CD14-positive monocyte (primary cell): ENCODE measurements at regions not wholly inside any gene's neighbourhood (a gene's known extent, or its start where the extent isn't known, plus 50 kb on each side); places are given as distances from the start of the nearest gene placed in this dataset.

Experiments
- DNase-seq, 3 donors: peaks; one replicate each; pipeline ENCODE4 v3.0.0-alpha.2; 2011 to 2022
- H2AFZ ChIP-seq: 2 replicates; pipeline ENCODE4 v1.6.0; 2012; ENCODE audit warnings: mild to moderate bottlenecking, low read depth, low read length, inconsistent platforms; ENCODE audit not compliant: insufficient read depth, poor library complexity, severe bottlenecking
- H3K27ac ChIP-seq, 2 donors: 1 replicate in 1 of 2; 2 replicates in 1 of 2; pipeline ENCODE4 v1.5.1; 2012 to 2013; ENCODE audit warnings: low read length in 2 of 2, control low read depth in 1 of 2, inconsistent platforms in 1 of 2, low read depth in 1 of 2, mild to moderate bottlenecking in 1 of 2
- H3K27me3 ChIP-seq, 2 donors: one replicate each; pipeline versions ENCODE4 v1.6.0 to v1.6.1; 2011 to 2013; ENCODE audit warnings: low read length in 2 of 2; ENCODE audit not compliant: control insufficient read depth in 2 of 2, insufficient read depth in 2 of 2
- H3K36me3 ChIP-seq, 2 donors: replicated peaks in 1 of 2; 1 replicate in 1 of 2; 2 replicates in 1 of 2; pipeline versions ENCODE4 v1.5.1 to v1.6.1; 2012 to 2013; ENCODE audit warnings: low read length in 2 of 2, control low read depth in 1 of 2, inconsistent platforms in 1 of 2, mild to moderate bottlenecking in 1 of 2; ENCODE audit not compliant: insufficient read depth in 2 of 2, control insufficient read depth in 1 of 2
- H3K4me1 ChIP-seq, 2 donors: 1 replicate in 1 of 2; 2 replicates in 1 of 2; pipeline versions ENCODE4 v1.5.1 to v1.6.1; 2012 to 2013; ENCODE audit warnings: low read length in 2 of 2, control low read depth in 1 of 2, inconsistent platforms in 1 of 2, mild to moderate bottlenecking in 1 of 2, moderate library complexity in 1 of 2; ENCODE audit not compliant: insufficient read depth in 2 of 2, control insufficient read depth in 1 of 2
- H3K4me2 ChIP-seq: replicated peaks from 2 replicates; pipeline ENCODE3; 2012; ENCODE audit warnings: low read length, moderate library complexity, mild to moderate bottlenecking; ENCODE audit not compliant: poor library complexity, severe bottlenecking; ENCODE audit errors: extremely low read depth
- H3K4me3 ChIP-seq, 3 experiments: fragments of 200-600 bp in 1 of 3; sonication (generic) in 1 of 3; replicated peaks in 1 of 3; 1 replicate in 2 of 3; 2 replicates in 1 of 3; pipeline ENCODE4 v1.5.1; 2011 to 2013; ENCODE audit warnings: low read length in 3 of 3, mild to moderate bottlenecking in 3 of 3, control low read depth in 2 of 3, low read depth in 2 of 3, inconsistent platforms in 1 of 3, moderate library complexity in 1 of 3
- H3K79me2 ChIP-seq: 2 replicates; pipeline ENCODE4 v1.6.0; 2012; ENCODE audit warnings: mild to moderate bottlenecking, control low read depth, inconsistent platforms, low read length, moderate library complexity; ENCODE audit not compliant: insufficient read depth
- H3K9ac ChIP-seq: 2 replicates; pipeline ENCODE4 v1.6.0; 2017; ENCODE audit warnings: low read length, mild to moderate bottlenecking; ENCODE audit not compliant: insufficient read depth, poor library complexity, severe bottlenecking
- H3K9me3 ChIP-seq, 2 donors: replicated peaks in 1 of 2; 1 replicate in 1 of 2; 2 replicates in 1 of 2; pipeline versions ENCODE4 v1.5.1 to v1.6.1; 2012 to 2013; ENCODE audit warnings: low read length in 2 of 2, control low read depth in 1 of 2; ENCODE audit not compliant: control insufficient read depth in 1 of 2, insufficient read depth in 1 of 2
- H4K20me1 ChIP-seq: 2 replicates; pipeline ENCODE4 v1.6.0; 2012; ENCODE audit warnings: mild to moderate bottlenecking, low read length, control low read depth, moderate library complexity; ENCODE audit not compliant: insufficient read depth
- H3K27ac Mint-ChIP-seq, 7 donors: one replicate each; pipeline ENCODE4 v1.8.0; 2020; ENCODE audit warnings: mild to moderate bottlenecking in 7 of 7, mixed read lengths in 7 of 7, moderate library complexity in 6 of 7, inconsistent platforms in 2 of 7
- H3K27me3 Mint-ChIP-seq, 3 donors: one replicate each; pipeline ENCODE4 v1.8.0; 2021 to 2022; ENCODE audit warnings: low read depth in 3 of 3, mild to moderate bottlenecking in 3 of 3, mixed read lengths in 3 of 3, moderate library complexity in 3 of 3, inconsistent platforms in 1 of 3
- H3K36me3 Mint-ChIP-seq, 2 donors: one replicate each; pipeline ENCODE4 v1.8.0; 2020; ENCODE audit warnings: mixed read lengths in 2 of 2, inconsistent platforms in 1 of 2, mild to moderate bottlenecking in 1 of 2
- H3K4me1 Mint-ChIP-seq: one replicate; pipeline ENCODE4 v1.8.0; 2020; ENCODE audit warnings: mild to moderate bottlenecking, mixed read lengths
- H3K4me3 Mint-ChIP-seq, 2 donors: one replicate each; pipeline ENCODE4 v1.8.0; 2020; ENCODE audit warnings: mild to moderate bottlenecking in 2 of 2, mixed read lengths in 2 of 2, moderate library complexity in 1 of 2
- H3K9me3 Mint-ChIP-seq, 7 donors: one replicate each; pipeline ENCODE4 v1.8.0; 2020 to 2022; ENCODE audit warnings: mixed read lengths in 7 of 7, mild to moderate bottlenecking in 6 of 7, moderate library complexity in 6 of 7, inconsistent platforms in 2 of 7
- WGBS: methylation state at CpG from one replicate; pipeline ENCODE4 v1.1.5; 2013; ENCODE audit warnings: missing lambda C conversion rate; ENCODE audit not compliant: insufficient coverage; 5-methylcytosine and 5-hydroxymethylcytosine counted together
- intact Hi-C, 2 donors: fragments of 100-400 bp; cut with micrococcal nuclease; formaldehyde crosslinking; loops; one replicate each; pipeline versions ENCODE4 v1.15.0 to v1.15.1; 2023
- TF ChIP-seq, protein P1 (sequence below): fragments of 200-600 bp; IDR thresholded peaks from one replicate; pipeline ENCODE4 v1.8.0; 2022; ENCODE audit warnings: antibody characterized with exemption, mild to moderate bottlenecking

DNA sequence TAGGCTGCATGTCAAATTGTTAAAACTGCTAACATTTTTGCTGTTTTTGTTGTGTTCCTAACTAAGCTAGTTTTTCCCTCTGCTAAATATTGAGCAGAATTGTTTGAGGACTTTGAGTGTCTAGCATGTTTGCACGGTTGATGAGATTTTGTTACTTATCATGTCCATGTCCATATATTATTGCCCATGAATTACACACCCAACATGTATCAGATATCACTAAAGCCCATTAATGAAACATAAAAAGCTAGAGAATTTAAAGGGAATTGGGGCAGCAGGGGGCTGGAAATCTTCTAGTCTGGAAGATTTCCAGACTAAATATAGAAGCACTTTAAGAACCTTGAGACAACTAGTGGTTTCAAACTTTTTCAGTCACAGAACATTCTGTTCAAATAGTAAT, 197.7 kb downstream of the SNX10 start:
- Histone ChIP-seq H3K79me2 (no peaks in the 10 kb centered on the region), H2AFZ (no peak overlapping the region), H3K27me3 (no peaks in the 10 kb centered on the region), H3K36me3 (no peaks in the 10 kb centered on the region), H3K27ac (no peak overlapping the region), H4K20me1 (no peaks in the 10 kb centered on the region), H3K9ac (no peak overlapping the region), H3K9me3 (no peaks in the 10 kb centered on the region), H3K4me3 (no peak overlapping the region), H3K4me2 (no peak overlapping the region), H3K4me1 (no peaks in the 10 kb centered on the region)
- TF ChIP-seq, protein P1, sequence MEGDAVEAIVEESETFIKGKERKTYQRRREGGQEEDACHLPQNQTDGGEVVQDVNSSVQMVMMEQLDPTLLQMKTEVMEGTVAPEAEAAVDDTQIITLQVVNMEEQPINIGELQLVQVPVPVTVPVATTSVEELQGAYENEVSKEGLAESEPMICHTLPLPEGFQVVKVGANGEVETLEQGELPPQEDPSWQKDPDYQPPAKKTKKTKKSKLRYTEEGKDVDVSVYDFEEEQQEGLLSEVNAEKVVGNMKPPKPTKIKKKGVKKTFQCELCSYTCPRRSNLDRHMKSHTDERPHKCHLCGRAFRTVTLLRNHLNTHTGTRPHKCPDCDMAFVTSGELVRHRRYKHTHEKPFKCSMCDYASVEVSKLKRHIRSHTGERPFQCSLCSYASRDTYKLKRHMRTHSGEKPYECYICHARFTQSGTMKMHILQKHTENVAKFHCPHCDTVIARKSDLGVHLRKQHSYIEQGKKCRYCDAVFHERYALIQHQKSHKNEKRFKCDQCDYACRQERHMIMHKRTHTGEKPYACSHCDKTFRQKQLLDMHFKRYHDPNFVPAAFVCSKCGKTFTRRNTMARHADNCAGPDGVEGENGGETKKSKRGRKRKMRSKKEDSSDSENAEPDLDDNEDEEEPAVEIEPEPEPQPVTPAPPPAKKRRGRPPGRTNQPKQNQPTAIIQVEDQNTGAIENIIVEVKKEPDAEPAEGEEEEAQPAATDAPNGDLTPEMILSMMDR, result no peak
- no peak overlapping the region for H3K27ac Mint-ChIP-seq
- H3K9me3 Mint-ChIP-seq, result peaks cover 0 to 5% (median 0%) of the 10 kb centered on the region in 7 donors
- intact Hi-C loops, result no loop called here
- no peak for DNase-seq
- no peaks in the 10 kb centered on the region for H3K36me3 Mint-ChIP-seq
- no CpG with 5 or more reads among the region's 1 CpG for WGBS
- H3K4me1 Mint-ChIP-seq, result no peaks in the 10 kb centered on the region
- no peak overlapping the region for H3K4me3 Mint-ChIP-seq
- peaks cover 1 to 8% (median 4%) of the 10 kb centered on the region in 3 donors for H3K27me3 Mint-ChIP-seq

DNA sequence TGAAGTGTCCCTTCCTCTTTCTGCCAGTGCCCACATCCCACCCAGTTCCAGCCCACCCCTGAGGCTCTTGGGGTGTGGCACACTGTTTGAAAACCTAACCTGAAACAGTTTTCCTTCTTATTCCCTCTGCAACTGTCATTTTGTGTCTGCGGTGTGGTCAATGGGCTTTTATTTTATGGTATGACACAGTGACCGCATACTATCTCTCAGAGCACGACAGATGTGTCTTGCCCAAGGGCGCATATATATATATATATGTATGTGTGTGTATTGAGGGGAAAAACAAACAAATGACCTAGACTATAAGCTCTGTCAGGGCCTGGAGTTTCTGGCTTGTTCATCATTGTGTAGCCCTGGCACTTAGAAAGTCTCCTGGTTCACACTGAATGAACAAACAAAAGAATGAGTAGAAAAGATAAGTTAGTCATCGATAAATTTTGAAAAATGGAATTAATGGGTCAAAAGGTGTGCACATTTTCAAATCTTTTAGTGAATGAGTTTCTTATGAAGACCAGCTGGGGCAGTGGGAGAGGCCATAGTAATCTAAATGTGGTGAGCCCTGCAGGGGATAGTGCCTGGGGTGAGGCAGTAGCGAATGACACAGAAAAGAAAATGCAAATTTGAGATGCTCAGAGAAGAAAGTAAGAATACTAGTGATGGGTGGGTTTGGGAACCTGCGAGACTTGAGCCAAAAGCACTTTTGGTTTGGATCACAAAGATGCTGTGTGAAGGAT, 198.4 kb downstream of the SNX10 start:
- H3K4me1 ChIP-seq, result no peaks in the 10 kb centered on the region
- intact Hi-C loops, result no loop called here
- no peak overlapping the region for H3K4me3 ChIP-seq
- WGBS, result 81% methylated on average over 3 of the region's 7 CpGs
- Mint-ChIP-seq H3K27me3 (peaks cover 1 to 8% (median 4%) of the 10 kb centered on the region in 3 donors), H3K4me1 (no peaks in the 10 kb centered on the region), H3K27ac (no peak overlapping the region), H3K36me3 (no peaks in the 10 kb centered on the region), H3K9me3 (no peaks in the 10 kb centered on the region), H3K4me3 (no peak overlapping the region)
- no peaks in the 10 kb centered on the region for H3K36me3 ChIP-seq
- no peaks in the 10 kb centered on the region for H4K20me1 ChIP-seq
- DNase-seq, result no peak
- no peaks in the 10 kb centered on the region for H3K27me3 ChIP-seq
- no peak overlapping the region for H3K4me2 ChIP-seq
- TF ChIP-seq, protein P1, result no peak
- H3K79me2 ChIP-seq, result no peaks in the 10 kb centered on the region
- H3K9ac ChIP-seq, result no peak overlapping the region
- no peak overlapping the region for H3K27ac ChIP-seq
- H3K9me3 ChIP-seq, result no peaks in the 10 kb centered on the region
- H2AFZ ChIP-seq, result no peak overlapping the region
